Kidney (tissue), 13 donors: ENCODE measurements at regions not wholly inside any gene's neighbourhood (a gene's known extent, or its start where the extent isn't known, plus 50 kb on each side); places are given as distances from the start of the nearest gene placed in this dataset.

Source experiments
- DNase-seq, 5 donors: peaks; one replicate each; pipeline ENCODE4 v3.0.0-alpha.2; 2013 to 2020
- FAIRE-seq: peaks from 2 replicates; lab custom pipeline; 2012; peaks lifted over from hg19 to GRCh38; lab: Jason Lieb, UNC
- H3K27ac ChIP-seq, 2 donors: one replicate each; pipeline ENCODE4 v1.7.0; 2013; ENCODE audit warnings: low read depth in 2 of 2, low read length in 2 of 2, inconsistent platforms in 1 of 2
- H3K27me3 ChIP-seq: one replicate; pipeline ENCODE4 v1.7.1; 2013; ENCODE audit warnings: low read length, inconsistent platforms; ENCODE audit not compliant: control insufficient read depth, insufficient read depth
- H3K36me3 ChIP-seq, 3 donors: one replicate each; pipeline versions ENCODE4 v1.7.0 to v1.7.1; 2013; ENCODE audit warnings: low read length in 3 of 3, control low read depth in 1 of 3, inconsistent platforms in 1 of 3; ENCODE audit not compliant: insufficient read depth in 3 of 3, control insufficient read depth in 2 of 3
- H3K4me1 ChIP-seq, 3 donors: one replicate each; pipeline versions ENCODE4 v1.7.0 to v1.7.1; 2013; ENCODE audit warnings: low read length in 3 of 3, inconsistent platforms in 1 of 3, low read depth in 1 of 3; ENCODE audit not compliant: control insufficient read depth in 2 of 3, insufficient read depth in 2 of 3
- H3K4me3 ChIP-seq, 3 donors: one replicate each; pipeline versions ENCODE4 v1.7.0 to v1.8.1; 2013; ENCODE audit warnings: low read length in 3 of 3, control low read depth in 1 of 3, inconsistent platforms in 1 of 3
- H3K9ac ChIP-seq, 3 donors: one replicate each; pipeline versions ENCODE4 v1.7.0 to v1.7.1; 2013; ENCODE audit warnings: low read length in 3 of 3, control low read depth in 1 of 3, inconsistent platforms in 1 of 3
- H3K9me3 ChIP-seq, 3 donors: one replicate each; pipeline versions ENCODE4 v1.7.0 to v1.7.1; 2013; ENCODE audit warnings: low read length in 3 of 3, control low read depth in 1 of 3, inconsistent platforms in 1 of 3; ENCODE audit not compliant: control insufficient read depth in 2 of 3, insufficient read depth in 1 of 3
- intact Hi-C: fragments of 100-400 bp; cut with DNase I; formaldehyde crosslinking; loops from one replicate; pipeline ENCODE4 v1.11.1; 2022
- TF ChIP-seq, protein P1 (sequence below): IDR thresholded peaks from 3 replicates; pipeline ENCODE4 v1.5.1; 2012; ENCODE audit warnings: mild to moderate bottlenecking, moderate library complexity, borderline replicate concordance; ENCODE audit not compliant: insufficient read depth; ENCODE audit errors: extremely low read depth
- donor health status: control.
- donor health status: control.
- donor health status: control.
- donor health status: control.
- donor health status: control.
- donor health status: DM: yes; HTN: yes; CAD: no.
- donor health status: Normal renal cell carcinoma (clear cell type).

GRCh38 chr10:120396228-120396627, 60.8 kb upstream of the PLPP4 start:
- TF ChIP-seq, protein P1, sequence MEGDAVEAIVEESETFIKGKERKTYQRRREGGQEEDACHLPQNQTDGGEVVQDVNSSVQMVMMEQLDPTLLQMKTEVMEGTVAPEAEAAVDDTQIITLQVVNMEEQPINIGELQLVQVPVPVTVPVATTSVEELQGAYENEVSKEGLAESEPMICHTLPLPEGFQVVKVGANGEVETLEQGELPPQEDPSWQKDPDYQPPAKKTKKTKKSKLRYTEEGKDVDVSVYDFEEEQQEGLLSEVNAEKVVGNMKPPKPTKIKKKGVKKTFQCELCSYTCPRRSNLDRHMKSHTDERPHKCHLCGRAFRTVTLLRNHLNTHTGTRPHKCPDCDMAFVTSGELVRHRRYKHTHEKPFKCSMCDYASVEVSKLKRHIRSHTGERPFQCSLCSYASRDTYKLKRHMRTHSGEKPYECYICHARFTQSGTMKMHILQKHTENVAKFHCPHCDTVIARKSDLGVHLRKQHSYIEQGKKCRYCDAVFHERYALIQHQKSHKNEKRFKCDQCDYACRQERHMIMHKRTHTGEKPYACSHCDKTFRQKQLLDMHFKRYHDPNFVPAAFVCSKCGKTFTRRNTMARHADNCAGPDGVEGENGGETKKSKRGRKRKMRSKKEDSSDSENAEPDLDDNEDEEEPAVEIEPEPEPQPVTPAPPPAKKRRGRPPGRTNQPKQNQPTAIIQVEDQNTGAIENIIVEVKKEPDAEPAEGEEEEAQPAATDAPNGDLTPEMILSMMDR: no peak
- Histone ChIP-seq H3K4me3 (no peak overlapping the region), H3K9me3 (no peaks in the 10 kb centered on the region), H3K27ac (no peak overlapping the region), H3K27me3 (no peaks in the 10 kb centered on the region), H3K36me3 (no peaks in the 10 kb centered on the region), H3K9ac (no peak overlapping the region), H3K4me1 (peaks cover 0 to 5% (median 0%) of the 10 kb centered on the region in 3 donors)
- FAIRE-seq: no peak
- no peak for DNase-seq
- intact Hi-C loops: no loop called here

- Histone ChIP-seq H3K9me3 (no peaks in the 10 kb centered on the region), H3K27ac (no peak overlapping the region), H3K4me1 (peaks cover 0 to 5% (median 0%) of the 10 kb centered on the region in 3 donors), H3K27me3 (no peaks in the 10 kb centered on the region), H3K4me3 (no peak overlapping the region), H3K36me3 (no peaks in the 10 kb centered on the region), H3K9ac (no peak overlapping the region)
- DNase-seq (no peak), FAIRE-seq (no peak)
- intact Hi-C loops: no loop called here
- TF ChIP-seq, protein P1: no peak
Observed at GRCh38 chr10:120398180-120398579, 58.8 kb upstream of the PLPP4 start.

GRCh38 chr10:120400601-120401000, 56.4 kb upstream of the PLPP4 start:
- Histone ChIP-seq H3K9ac (no peak overlapping the region), H3K4me1 (no peaks in the 10 kb centered on the region), H3K4me3 (no peak overlapping the region), H3K9me3 (no peaks in the 10 kb centered on the region), H3K27me3 (no peaks in the 10 kb centered on the region), H3K27ac (no peak overlapping the region), H3K36me3 (no peaks in the 10 kb centered on the region)
- TF ChIP-seq, protein P1: no peak
- intact Hi-C loops: no loop called here
- DNase-seq (no peak), FAIRE-seq (no peak)

DNA sequence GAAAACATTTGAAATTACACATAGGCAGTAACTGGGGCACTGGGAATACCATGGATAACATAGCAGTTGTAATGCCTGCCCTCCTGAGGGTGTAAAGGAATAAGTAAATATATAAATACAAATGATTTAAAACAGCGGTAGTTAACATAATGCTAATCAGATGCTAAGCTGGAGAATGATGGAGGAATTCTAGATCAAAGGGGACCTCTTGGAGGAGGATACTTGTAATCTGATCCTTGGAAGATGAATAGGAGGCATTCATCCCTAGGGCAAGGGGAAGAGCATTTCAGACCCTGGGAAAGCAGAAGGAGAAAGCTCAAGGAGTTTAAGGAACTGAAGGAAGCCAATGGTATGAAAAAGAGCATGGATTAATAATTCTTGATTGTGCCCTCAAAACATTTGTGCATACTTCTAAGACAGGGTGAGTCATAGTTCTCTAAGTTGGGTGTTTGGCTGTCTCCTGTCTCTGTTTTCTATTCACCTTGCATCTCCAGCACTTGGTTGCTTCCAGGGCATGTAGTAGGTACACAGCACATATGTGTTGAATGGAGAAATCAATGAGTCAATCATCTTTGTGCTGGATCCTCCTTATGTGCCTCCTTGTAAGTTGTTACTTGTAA, 54.8 kb upstream of the PLPP4 start:
- Histone ChIP-seq H3K9ac (no peak overlapping the region), H3K4me3 (no peak overlapping the region), H3K4me1 (no peaks in the 10 kb centered on the region), H3K36me3 (no peaks in the 10 kb centered on the region), H3K27ac (no peak overlapping the region), H3K27me3 (no peaks in the 10 kb centered on the region), H3K9me3 (no peaks in the 10 kb centered on the region)
- TF ChIP-seq, protein P1: no peak
- intact Hi-C loops: no loop called here
- DNase-seq (no peak), FAIRE-seq (no peak)
